Neural cell (in vitro differentiated cells): ENCODE measurements at regions not wholly inside any gene's neighbourhood (a gene's known extent, or its start where the extent isn't known, plus 50 kb on each side); places are given as distances from the start of the nearest gene placed in this dataset.

Experiments
- H2AFZ ChIP-seq: fragments of 200-600, 300-800 bp; sonication (generic), shearing (Covaris generic); 2 replicates; pipeline ENCODE4 v1.6.0; 2014; ENCODE audit warnings: low read depth, mild to moderate bottlenecking, antibody characterized with exemption, low read length, moderate library complexity
- H3F3A ChIP-seq: fragments of 200-600 bp; shearing (Covaris generic); 2 replicates; pipeline ENCODE4 v1.6.1; 2016; ENCODE audit warnings: mild to moderate bottlenecking, moderate library complexity, mixed read lengths, antibody characterized with exemption, low read length; ENCODE audit not compliant: insufficient read depth, poor library complexity, severe bottlenecking
- H3K27ac ChIP-seq: fragments of 200-600, 300-800 bp; sonication (generic), shearing (Covaris generic); 2 replicates; pipeline ENCODE4 v1.5.1; 2014; ENCODE audit warnings: mild to moderate bottlenecking, low read length, moderate library complexity
- H3K27me3 ChIP-seq: fragments of 300-800, 200-600 bp; sonication (generic), shearing (Covaris generic); 2 replicates; pipeline ENCODE4 v1.6.0; 2014; ENCODE audit warnings: mild to moderate bottlenecking, low read depth, low read length, moderate library complexity; ENCODE audit not compliant: insufficient read depth
- H3K36me3 ChIP-seq: fragments of 300-800, 200-600 bp; sonication (generic), shearing (Covaris generic); 2 replicates; pipeline ENCODE4 v1.5.1; 2014; ENCODE audit warnings: mild to moderate bottlenecking, antibody characterized with exemption, low read length, moderate library complexity; ENCODE audit not compliant: insufficient read depth
- H3K4me2 ChIP-seq: fragments of 300-800, 200-600 bp; sonication (generic), shearing (Covaris generic); 2 replicates; pipeline ENCODE4 v1.6.0; 2014; ENCODE audit warnings: mild to moderate bottlenecking, low read length
- H3K4me3 ChIP-seq: fragments of 300-800, 200-600 bp; sonication (generic), shearing (Covaris generic); 2 replicates; pipeline ENCODE4 v1.5.1; 2014; ENCODE audit warnings: mild to moderate bottlenecking, low read length, moderate library complexity
- H3K79me2 ChIP-seq: fragments of 200-600 bp; shearing (Covaris generic); replicated peaks from 2 replicates; pipeline ENCODE4 v1.6.0; 2014; ENCODE audit warnings: mild to moderate bottlenecking, low read length, moderate library complexity; ENCODE audit not compliant: insufficient read depth
- H3K9ac ChIP-seq: fragments of 300-800, 200-600 bp; sonication (generic), shearing (Covaris generic); 2 replicates; pipeline ENCODE4 v1.6.1; 2016; ENCODE audit warnings: mild to moderate bottlenecking, low read length, mixed read lengths
- H3K9me2 ChIP-seq: fragments of 200-600 bp; shearing (Covaris generic); 2 replicates; pipeline ENCODE4 v1.6.1; 2016; ENCODE audit warnings: mild to moderate bottlenecking, low read length, mixed read lengths; ENCODE audit not compliant: insufficient read depth
- H3K9me3 ChIP-seq: fragments of 200-600, 300-800 bp; sonication (generic), shearing (Covaris generic); 2 replicates; pipeline ENCODE4 v1.6.1; 2016; ENCODE audit warnings: mild to moderate bottlenecking, mixed run types, low read length, moderate library complexity, mixed read lengths
- H4K20me1 ChIP-seq: fragments of 200-600 bp; shearing (Covaris generic); 2 replicates; pipeline ENCODE4 v1.6.1; 2016; ENCODE audit warnings: mild to moderate bottlenecking, mixed run types; ENCODE audit not compliant: insufficient read depth
- CTCF ChIP-seq: fragments of 450-650 bp; IDR thresholded peaks from 2 replicates; pipeline ENCODE4 v1.5.1; 2014; ENCODE audit warnings: antibody characterized with exemption, mild to moderate bottlenecking, moderate library complexity; ENCODE audit not compliant: poor library complexity, severe bottlenecking
- EP300 ChIP-seq: fragments of 450-650 bp; conservative IDR thresholded peaks from 2 replicates; pipeline ENCODE4 v1.6.1; 2014; ENCODE audit warnings: antibody characterized with exemption, mild to moderate bottlenecking, moderate library complexity; ENCODE audit not compliant: poor library complexity, severe bottlenecking
- EZH2 ChIP-seq: fragments of 200-600, 300-800 bp; shearing (Covaris generic), sonication (generic); IDR thresholded peaks from 2 replicates; pipeline ENCODE4 v1.6.1; 2014; ENCODE audit warnings: antibody characterized with exemption, low read length, borderline replicate concordance, mild to moderate bottlenecking; ENCODE audit not compliant: insufficient read depth, poor library complexity, severe bottlenecking
- MXI1 ChIP-seq: fragments of 450-650 bp; conservative IDR thresholded peaks from 2 replicates; pipeline ENCODE4 v1.6.1; 2014; ENCODE audit warnings: antibody characterized with exemption, mild to moderate bottlenecking; ENCODE audit not compliant: poor library complexity, severe bottlenecking
- POLR2AphosphoS5 ChIP-seq: IDR thresholded peaks from 2 replicates; pipeline ENCODE4 v1.6.1; 2012
- RAD21 ChIP-seq: fragments of 450-650 bp; conservative IDR thresholded peaks from 2 replicates; pipeline ENCODE4 v1.6.1; 2014; ENCODE audit warnings: antibody characterized with exemption, mild to moderate bottlenecking, moderate library complexity
- REST ChIP-seq: IDR thresholded peaks from 2 replicates; pipeline ENCODE4 v1.6.1; 2012; ENCODE audit warnings: borderline replicate concordance
- SMC3 ChIP-seq: fragments of 450-650 bp; conservative IDR thresholded peaks from 2 replicates; pipeline ENCODE4 v1.6.1; 2014; ENCODE audit warnings: antibody characterized with exemption, mild to moderate bottlenecking, moderate library complexity; ENCODE audit not compliant: poor library complexity
- TAF1 ChIP-seq: IDR thresholded peaks from 2 replicates; pipeline ENCODE4 v1.6.1; 2012; ENCODE audit warnings: low read depth

GRCh38 chr5:175082866-175083590, 358.6 kb downstream of the MSX2 start:
- Histone ChIP-seq H3F3A (no peaks in the 10 kb centered on the region), H3K9me2 (no peaks in the 10 kb centered on the region), H2AFZ (no peak overlapping the region), H3K27ac (no peak overlapping the region), H3K36me3 (no peaks in the 10 kb centered on the region), H3K79me2 (no peaks in the 10 kb centered on the region), H3K4me3 (no peak overlapping the region), H3K4me2 (no peak overlapping the region), H3K9ac (no peak overlapping the region), H3K27me3 (no peaks in the 10 kb centered on the region), H3K9me3 (no peaks in the 10 kb centered on the region), H4K20me1 (no peaks in the 10 kb centered on the region)
- TF ChIP-seq EP300 (no peak), REST (no peak), POLR2AphosphoS5 (no peak), MXI1 (no peak), EZH2 (no peak), TAF1 (no peak), CTCF (no peak), RAD21 (no peak), SMC3 (no peak)

- Histone ChIP-seq H2AFZ (no peak overlapping the region), H3F3A (no peaks in the 10 kb centered on the region), H3K9ac (no peak overlapping the region), H3K4me2 (no peak overlapping the region), H3K27ac (no peak overlapping the region), H3K79me2 (no peaks in the 10 kb centered on the region), H3K4me3 (no peak overlapping the region), H3K9me3 (no peaks in the 10 kb centered on the region), H3K9me2 (no peaks in the 10 kb centered on the region), H4K20me1 (no peaks in the 10 kb centered on the region), H3K36me3 (no peaks in the 10 kb centered on the region), H3K27me3 (no peaks in the 10 kb centered on the region)
- no peak for TF ChIP-seq MXI1
- TF ChIP-seq RAD21, result no peak
- no peak for TF ChIP-seq POLR2AphosphoS5
- TF ChIP-seq TAF1, result no peak
- TF ChIP-seq SMC3, result no peak
- TF ChIP-seq REST, result no peak
- no peak for TF ChIP-seq CTCF
- no peak for TF ChIP-seq EP300
- no peak for TF ChIP-seq EZH2
Measured at GRCh38 chr5:175082346-175082745, 358.0 kb downstream of the MSX2 start.
